DMS 273 (cell line): ENCODE measurements at regions not wholly inside any gene's neighbourhood (a gene's known extent, or its start where the extent isn't known, plus 50 kb on each side); places are given as distances from the start of the nearest gene placed in this dataset.
A peak's percentile ranks its signal among the peaks of the same experiment; 100 is the strongest.

ENCODE experiments used
- DNase-seq: peaks from one replicate; lab custom pipeline; 2025; ENCODE audit not compliant: unreplicated experiment; lab: John Stamatoyannopoulos, UW

DNA sequence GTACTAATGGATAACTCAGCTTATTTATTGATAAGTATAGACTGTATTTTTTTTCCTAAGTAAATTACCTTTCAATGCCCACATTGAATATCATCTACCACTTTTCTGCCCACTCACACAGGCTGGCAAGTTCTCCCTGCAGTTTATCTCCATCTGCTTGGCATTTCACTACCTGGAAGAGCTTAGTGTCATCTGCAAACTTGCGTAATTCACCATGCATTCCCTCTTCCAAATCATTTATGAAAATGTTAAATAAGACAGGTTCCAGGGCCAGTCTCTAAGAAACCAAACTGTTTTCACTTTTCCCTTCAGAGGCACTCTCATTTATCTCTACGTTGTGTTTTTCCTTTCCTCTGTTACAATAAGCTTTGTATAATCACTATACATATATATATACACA lies 1076.6 kb downstream of the IGSF11 start:
- DNase-seq: no peak

DNA sequence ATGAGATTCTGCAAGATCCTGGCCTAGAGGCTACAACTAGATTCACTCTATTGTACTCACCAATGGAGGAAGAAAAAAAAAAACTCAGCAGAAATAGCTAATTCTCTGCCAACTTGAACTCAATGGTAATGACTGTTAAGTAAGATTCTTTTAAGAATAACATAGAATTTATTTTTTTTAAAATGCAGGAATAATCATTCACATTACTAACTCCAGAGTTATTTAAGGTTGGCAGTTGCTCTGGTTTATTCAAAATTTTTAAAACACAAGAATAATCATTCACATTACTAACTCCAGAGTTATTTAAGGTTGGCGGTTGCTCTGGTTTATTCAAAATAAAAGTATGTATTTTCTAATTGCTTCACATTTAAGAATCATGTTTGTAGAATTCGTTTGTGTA lies 1071.9 kb downstream of the IGSF11 start:
- DNase-seq: no peak

DNA sequence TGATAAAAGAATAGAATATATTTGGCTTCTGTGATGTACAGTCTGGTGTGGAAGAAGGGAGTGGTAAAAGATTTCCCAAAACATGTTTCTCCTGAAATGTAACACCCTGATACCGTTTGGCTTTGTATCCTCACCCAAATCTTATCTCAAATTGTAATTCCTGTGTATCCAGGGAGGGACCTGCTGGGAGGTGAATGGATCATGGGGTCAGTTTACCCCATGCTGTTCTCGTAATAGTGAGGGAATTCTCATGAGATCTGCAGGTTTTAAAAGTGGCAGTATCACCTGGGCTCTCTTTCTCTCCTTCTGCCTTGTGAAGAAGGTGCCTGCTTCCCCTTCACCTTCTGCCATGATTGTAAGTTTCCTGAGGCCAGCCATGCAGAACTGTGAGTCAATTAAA lies 1070.8 kb downstream of the IGSF11 start:
- no peak for DNase-seq

DNA sequence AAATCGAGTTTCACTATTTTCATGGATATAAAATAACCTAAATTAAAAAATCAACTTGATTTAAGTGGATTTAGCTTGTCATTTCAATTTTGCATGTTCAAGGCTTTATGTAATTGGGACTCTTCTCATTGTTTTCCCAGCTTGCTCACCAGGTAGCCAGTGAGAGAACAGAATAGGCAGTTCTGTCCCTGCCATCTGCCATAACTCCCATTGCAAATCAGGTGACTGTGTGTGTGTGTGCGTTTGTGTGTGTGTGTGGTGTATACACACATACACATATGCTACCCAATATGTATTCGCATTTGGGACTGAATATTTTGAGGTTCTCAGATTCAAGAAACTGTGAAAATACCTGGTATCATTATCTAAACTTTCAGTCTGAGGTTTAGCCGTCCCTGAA lies 1069.8 kb downstream of the IGSF11 start:
- DNase-seq: no peak

DNA sequence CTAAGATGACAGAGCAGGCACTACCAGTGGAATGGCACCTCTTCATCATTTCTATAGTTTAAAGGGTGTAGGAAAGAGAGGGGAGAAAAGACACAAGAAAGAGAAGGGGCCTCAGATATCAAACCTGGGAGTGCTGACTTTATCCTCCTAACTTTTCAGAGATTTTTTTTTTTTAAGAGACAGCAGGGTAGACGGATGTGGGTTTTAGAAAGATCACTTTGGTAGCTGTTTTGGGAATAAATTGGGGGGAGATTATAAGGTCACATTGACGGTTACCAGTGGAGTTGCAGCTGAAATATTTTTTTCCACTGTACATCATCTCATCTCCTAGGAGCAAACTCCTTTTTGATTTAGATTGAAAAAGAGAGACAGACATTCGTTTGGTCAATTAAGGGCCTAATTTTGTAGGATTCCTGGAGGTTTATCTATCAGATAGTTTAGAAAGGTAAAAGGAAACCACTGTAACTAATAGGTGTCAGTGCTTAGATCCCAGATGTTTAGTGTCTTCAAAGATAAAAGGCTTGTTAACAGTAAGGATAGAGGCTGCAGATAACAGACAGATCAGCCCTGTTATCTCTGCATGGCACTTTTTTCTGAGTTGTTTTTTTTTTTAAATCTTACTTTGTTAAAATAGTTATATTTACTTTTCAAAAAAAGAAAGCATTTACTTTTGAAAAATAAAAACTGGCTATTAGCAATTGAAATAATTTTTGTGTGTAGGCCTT lies 1057.0 kb downstream of the IGSF11 start:
- no peak for DNase-seq

DNA sequence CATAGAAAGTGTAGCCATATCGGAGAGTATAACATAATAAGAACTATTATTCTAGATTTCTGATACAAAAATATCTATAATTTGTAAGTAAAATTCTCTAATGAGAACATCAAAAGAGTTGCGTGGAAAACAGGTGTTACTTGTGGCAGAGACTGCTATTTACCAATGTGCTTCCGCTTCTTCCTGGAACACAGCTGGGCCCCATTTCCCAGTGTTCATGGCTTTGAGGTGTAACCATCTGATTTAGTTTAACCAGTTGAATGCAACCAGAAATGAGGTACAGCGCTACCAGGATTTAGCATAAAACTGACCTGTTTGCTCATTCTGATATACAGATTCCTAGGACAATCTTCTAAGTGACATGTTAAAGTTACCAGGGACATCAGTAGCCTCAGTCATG lies 1055.2 kb downstream of the IGSF11 start:
- no peak for DNase-seq

DNA sequence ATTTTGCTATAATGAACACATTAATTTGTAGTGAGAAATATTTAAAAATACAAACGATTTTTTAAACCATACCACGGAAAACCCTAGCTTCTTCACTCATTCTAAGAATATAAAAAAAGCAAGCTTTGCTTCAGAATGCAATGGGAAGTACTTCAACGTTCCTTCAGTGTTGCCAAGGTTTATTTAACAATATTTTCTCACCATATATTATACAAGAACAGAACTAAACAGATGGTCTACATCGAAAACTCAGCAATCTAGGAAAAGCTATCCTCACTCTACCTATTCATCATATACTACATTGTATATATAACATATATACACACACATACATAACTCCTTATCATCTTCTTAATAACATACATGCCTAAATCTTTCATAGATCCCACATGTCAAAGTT lies 1047.4 kb downstream of the IGSF11 start:
- no peak for DNase-seq

DNA sequence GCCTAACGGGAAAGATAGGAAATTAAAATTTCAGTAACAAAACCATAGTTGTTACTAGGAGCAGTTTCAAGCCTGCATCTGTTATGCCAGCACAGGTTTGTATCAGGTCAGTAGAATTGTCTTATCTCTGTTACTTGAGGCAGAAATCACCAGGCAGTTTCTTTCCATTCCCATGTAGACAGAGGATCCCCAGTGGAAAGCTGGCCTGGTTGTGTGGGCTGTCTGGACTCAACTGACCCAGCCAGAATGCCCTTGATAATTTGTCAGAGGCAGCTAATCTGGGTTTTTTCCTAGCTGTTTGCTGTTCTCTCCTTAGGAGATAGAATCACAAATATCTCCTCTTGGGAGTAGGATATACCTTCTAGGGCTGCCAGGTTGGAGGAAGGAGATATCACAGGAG lies 1044.7 kb downstream of the IGSF11 start:
- no peak for DNase-seq

DNA sequence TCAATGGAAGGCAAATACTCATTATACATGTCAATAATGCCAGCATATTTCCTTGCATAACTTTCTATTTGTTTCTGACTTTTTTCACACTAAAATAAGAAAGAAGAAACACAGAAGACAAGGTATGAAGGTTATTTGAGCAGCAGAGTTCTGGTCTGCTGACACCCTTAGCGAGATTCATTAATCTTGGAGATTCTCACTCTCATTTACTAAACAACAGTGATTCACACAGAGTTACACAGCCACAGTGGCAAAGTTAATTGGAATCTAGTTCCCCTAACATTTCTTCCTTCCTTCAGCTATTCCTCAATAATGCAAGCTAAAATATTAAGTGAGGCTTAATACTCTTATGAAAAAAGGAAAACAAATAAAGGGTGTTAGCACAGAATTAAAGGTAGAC lies 1044.0 kb downstream of the IGSF11 start:
- DNase-seq: no peak

DNA sequence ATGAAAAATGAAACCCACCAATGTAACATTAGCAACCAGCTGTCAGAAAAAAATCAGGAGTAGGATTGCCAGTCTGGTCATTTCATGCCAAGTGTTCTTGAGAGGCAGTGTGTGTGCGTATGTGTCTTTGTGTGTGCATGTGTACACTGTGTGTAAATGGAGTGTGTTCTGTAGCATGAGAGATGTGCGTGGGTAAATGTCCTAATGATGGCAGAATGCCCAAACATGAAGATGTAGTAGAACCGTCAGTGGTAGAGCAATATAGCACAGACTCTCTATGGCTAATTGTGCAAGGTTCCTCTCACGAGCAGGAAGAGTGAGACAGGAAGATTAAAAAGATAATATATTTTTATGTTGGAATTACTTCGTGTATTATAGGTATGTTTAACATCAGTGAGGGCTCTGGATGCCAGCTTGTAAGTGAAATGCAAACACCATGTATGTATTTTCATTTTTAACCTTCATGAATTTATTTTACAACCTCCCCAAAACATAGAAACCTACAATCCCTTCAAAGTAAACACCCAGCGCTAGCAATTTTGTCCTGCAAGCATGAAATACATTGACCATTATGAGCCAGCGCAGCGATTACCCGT lies 1038.7 kb downstream of the IGSF11 start:
- peak; percentile 24 for DNase-seq

DNA sequence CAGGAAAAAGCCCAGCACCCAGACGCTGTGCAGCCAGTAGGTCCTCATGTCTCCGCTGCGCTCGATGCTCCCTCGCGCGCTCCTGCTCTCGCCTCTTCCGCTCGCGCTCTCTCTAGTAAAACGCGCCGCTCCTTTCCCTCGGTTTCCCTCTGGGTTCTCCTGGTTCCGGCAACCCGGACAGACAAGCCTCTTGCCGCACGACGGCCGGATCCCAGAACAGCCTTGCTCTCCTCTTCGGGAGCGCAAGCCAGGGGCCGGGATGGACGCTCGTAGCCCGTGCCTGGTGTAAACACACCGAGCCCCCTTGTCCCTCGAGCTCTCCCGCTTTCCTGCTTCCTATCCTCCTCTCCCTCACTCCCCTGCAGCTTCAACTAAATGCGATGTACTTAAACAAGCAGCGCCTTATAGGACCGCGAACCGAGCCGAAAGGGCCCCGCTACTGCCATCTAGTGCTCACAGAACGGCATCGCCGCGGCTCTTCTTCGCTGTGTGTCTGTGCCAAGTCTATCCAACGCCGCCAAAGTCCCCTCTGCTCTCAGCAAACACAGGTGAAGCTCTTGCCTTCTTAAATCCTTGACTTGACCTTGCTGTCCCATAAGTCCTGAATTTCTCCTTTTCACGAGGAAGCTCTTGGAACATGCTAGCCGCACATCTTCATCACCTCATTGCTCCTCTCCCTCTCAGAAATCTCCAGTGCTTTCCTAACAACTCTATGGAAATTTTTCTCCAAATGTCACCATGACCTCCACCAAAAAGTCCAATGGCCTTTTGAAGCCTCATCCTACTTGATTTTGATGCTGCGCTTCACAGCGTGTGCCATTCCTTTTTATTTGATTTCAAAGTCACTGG lies 1037.2 kb downstream of the IGSF11 start:
- DNase-seq: peak; percentile 95

DNA sequence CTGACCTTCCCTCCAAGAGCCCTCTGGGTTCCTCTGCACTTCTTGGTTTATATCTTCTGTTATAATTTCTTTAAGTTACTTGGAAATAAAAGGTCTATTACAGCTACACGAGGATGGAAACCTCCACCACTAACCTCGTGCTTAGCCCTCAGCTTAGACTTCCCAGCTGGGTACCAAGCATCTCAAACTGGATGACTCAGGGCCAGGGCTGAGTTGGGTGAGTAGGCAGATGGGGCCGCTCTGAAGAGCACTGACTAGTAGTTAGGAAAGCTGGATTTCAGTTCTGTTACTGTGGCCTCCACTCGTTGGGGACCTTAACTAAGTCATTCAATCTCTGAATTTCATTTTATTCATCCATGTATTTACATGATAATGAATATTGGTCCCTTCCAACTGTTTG lies 1036.6 kb downstream of the IGSF11 start:
- DNase-seq: peak; percentile 14

DNA sequence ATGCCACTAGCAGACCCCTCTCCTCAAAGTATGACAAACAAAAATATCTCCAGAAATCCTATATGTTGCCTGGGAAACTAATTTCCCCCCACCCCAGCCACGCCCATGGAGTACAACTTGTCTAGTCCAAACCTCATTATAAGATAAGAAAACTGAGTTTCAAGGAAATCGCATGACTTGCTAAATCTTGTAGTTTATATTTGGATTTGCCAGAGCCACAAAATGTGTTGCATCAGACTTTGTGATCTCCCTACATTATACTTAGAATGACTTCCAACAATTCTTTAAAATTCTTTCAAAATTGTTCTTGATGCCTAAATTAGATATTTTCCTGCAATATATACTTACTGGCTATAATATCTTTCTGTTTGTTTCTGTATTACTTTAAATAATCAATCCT lies 1034.4 kb downstream of the IGSF11 start:
- no peak for DNase-seq

DNA sequence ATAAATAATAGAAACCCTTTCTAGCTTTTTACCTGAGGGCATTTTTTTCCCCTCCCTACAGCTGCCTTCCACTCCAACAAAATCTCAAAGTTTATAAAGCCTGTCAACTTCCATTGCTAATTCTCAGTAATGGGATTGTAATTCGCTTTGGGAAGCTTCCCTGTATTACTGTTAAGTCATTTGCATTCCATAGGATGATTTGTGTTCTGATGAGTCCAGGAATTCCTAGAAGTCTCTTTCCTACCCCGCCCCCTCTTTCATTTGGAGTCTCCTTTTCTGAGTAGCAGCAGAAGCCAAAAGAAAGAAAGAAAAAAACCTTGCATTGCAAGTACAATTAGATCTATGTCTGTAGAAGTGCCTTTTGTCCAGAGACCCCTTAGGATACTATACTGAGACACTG lies 1033.3 kb downstream of the IGSF11 start:
- DNase-seq: no peak

DNA sequence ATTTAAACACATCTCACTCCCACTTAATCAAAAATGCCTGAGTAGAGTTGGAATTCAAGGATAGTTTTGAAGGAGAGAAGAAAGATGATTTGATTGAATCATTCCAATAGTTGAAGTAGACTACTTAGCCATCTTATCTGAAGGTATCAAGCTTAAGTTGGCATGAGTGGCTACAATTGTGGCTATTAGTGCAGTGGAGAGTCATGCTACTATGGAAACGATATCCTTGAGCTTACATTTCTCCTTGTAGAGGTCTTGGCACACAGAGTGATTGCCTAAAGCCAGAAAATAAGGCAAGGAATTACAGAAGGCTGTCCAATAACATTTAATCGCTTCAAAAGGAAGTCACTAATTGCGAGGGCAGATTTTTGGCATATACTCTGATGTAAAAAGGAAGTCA lies 1022.7 kb downstream of the IGSF11 start:
- DNase-seq: no peak

DNA sequence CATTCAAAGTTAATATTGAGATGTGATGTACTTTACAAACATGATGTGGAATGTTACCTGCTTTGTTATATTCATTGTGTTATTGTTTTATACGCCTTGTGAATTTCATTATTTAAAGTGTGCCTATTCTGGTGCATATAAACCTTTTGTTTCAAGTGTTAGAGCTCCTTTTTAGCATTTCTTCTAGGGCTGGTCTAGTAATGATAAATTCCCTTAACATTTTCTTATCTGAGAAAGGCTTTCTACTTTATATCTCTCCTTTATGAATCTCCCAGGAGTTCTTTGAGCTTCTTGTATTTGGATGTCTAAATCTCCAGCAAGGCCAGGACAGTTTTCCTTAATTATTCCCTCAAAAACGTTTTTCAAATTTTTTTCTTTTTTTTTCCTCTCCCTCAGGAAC lies 1005.6 kb downstream of the IGSF11 start:
- no peak for DNase-seq

DNA sequence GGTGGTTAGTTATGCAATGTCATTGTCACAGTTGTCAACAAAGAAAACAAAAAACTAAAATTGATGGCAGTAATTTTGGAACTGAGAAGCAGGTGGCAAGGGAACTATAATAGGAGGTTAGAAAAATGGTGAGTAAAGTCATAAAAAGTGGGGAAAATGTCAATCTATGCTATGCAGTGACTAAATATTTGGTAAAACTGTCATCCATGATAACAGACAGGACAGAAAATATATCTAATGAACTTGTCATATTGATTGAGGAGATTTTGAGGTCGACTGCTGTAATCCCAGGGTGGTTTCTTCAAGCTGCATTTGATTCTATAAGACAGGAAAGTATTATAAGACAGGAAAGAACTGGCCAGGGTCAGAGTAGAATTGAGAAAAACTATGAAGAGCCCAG lies 998.4 kb downstream of the IGSF11 start:
- no peak for DNase-seq

DNA sequence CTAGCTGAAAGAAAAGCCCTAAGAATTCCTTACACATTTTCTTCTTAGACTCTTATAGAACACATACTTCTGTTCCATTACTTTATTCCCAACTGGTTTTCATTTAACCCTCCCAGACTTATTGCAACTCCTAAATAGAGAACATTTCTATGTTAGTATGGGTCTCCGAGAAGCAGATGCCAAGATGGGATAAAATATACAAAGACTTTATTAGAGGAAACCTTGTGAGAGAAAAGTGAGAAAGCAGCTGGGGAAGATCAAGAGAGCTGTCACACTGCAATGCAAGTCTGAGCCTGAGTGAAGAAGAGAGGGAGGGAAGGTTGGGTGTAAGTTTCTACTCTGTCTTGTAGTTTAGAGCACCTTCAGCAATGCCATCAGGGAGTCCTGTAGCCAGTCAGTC lies 979.3 kb downstream of the IGSF11 start:
- DNase-seq: no peak

DNA sequence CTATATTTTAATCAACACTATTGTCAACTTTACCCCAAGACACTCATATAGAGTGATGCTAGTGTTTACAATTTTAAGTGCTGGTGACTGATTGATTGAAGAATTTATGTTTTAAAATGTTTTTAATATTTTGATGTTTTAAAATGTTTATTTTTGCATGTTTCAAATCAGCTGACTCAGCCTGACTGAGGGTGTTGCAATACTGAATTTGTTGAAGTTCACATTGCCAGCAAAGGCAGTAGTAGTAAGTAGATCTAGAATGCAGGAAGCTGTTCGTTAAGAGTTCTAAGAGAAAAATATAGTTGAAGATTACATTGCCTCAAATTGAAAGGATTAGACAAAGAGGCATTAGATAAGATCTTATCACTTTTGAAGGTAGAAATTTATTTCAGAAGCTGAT lies 977.6 kb downstream of the IGSF11 start:
- DNase-seq: no peak

DNA sequence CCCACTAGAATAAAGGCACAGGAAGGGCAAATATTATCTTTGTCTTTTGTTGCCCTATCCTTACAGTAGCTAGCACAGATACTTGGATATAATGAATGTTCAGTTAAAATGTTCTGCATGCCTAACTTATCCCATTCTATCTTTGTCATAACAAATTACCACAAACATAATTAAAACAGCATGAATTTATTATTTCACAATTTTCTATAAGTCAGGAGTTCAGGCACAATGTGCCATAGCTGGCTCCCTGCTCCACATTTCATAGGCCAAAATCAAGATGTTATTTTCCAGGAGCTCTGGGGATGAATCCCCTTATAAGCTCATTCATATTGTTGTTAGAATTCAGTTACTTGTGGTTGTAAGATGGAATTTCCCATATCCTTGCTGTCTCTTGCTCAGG lies 975.5 kb downstream of the IGSF11 start:
- DNase-seq: no peak

DNA sequence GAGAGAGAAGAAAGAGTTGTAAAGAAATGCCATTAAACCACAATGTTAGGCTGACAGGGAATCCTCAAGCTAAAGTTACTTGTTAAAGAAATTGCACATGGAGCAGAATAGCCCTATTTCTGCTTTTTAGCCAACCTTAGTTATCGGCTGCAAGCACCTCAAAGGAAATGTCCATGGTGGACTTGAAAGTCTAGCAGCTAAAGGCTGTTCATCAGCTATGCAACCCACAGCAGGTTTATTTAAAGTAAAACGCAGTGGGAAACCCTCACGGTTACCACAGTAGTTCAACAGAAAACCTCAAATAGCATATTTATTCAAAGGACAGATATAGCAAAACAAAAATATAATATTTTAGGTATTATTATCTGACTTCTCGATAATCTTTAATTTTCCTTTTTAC lies 967.2 kb downstream of the IGSF11 start:
- no peak for DNase-seq

DNA sequence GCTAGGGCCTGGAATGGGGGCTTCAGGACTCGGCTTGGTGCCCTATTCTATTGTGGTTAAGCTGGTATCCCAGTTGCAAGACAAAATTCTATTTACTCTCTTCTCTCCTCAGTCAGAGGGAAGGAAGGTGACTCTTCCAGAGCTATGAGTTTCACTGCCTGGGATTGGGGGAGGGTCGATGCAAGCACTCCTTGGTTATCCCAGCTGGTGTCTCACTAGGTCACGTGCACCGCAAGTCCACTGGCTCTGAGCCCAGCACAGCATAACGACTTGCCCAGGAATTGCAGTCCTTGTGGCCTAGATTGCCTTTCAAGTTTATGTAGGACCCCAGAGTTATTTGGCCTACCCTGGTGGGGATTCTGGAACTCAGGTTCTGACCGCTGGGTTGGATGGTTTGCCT lies 958.8 kb downstream of the IGSF11 start:
- DNase-seq: peak; percentile 24
